ENCODE measurements at regions not wholly inside any gene's neighbourhood (a gene's known extent, or its start where the extent isn't known, plus 50 kb on each side); places are given as distances from the start of the nearest gene placed in this dataset.
"Not testable (repeated sequence)": the region's sequence is repeated elsewhere in the genome, so short reads cannot be mapped to it uniquely, and the experiment has no call there.

DNA sequence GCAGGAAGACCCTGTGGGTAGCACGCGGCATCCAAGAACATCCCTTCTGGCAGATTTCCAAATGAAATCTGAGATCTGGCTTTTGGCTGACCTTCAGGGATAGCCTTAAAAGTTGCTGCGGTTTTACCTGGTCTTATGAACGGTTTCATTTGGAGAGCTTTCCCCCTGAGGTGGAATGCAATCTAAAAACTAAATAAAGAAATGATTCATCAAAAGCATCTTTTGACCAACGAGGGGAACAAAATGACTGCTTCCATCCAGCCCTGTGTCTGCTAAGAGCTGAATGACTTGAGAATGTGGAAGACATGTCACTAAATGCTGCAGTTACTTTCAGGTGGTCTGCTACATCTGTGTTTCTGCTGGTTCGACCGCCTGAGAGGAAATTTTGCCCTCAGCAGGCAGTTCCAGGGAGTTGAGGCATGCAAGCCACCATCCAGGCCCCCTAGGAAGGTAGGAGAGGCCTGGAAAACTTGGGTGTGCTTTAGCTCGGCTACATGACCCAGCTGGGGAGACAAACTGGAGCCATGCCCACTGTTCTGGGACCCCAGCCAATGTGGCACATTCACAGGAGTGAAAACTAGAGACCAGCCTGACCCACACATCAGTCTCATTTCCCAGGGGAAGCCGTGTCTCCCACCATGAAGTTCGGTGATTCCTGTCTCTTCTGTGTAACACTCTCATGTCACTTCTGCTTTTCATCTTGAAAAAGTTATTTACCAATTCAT, 175.1 kb upstream of the KL start:
- WGBS, 5 donors, result 51 to 69% (median 64%) methylated on average over 10 of the region's 10 CpGs

DNA sequence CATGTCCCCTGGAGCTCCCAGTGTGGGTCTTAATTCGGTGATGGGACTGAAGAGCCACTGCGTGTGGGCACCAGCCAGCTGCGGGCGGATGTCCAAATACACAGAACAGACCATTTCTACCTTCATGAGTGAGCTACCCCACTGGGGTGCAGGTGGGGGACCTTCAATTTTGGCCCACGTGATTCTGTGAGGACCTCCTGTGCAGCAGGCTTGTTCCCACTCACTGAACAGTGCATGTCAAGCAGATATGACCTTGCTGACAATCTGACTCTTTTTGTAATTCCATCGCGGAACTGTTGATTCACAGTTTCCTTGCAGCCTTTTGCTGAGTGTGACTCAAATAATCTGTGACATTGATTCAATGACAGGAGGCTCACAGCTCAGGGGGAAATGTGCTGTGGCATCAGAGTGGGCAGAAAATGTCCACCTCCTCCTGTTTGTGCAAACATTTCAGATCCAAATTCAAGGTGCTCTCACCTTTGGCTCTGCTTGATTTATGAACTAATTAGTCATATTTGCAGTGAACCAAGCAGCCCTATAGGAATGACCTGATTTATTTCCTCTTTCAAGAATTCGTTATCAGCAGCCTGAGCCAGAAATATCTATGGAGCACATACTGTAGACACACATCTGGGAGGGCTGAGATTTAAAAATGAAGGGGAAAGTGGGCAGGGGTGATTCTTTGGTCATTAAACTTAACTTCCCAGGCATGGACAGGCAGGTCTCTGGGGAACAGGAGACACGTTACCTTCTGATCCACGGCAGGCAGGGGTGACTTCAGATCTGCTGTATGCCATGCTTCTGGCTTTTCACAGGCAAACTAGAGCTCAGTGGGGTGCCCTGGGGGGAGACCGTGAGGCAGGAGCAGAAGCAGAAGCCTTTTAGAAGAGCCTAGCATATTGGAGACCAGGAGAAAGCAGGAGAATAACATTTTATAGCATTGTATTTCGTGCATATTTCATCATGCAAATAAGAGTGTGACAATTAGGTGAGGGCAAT, 170.0 kb upstream of the KL start:
- peaks cover 0 to 4% (median 0%) of the 10 kb centered on the region in 4 donors for H3K4me1 ChIP-seq
- WGBS, 5 donors, result 56 to 71% (median 65%) methylated on average over 12 of the region's 12 CpGs

More for the DNA sequence above, 175.1 kb upstream of the KL start:
- TF ChIP-seq POLR2AphosphoS5 (IDR thresholded peaks at IDR 0.05), result no peak
- TF ChIP-seq, protein P1, sequence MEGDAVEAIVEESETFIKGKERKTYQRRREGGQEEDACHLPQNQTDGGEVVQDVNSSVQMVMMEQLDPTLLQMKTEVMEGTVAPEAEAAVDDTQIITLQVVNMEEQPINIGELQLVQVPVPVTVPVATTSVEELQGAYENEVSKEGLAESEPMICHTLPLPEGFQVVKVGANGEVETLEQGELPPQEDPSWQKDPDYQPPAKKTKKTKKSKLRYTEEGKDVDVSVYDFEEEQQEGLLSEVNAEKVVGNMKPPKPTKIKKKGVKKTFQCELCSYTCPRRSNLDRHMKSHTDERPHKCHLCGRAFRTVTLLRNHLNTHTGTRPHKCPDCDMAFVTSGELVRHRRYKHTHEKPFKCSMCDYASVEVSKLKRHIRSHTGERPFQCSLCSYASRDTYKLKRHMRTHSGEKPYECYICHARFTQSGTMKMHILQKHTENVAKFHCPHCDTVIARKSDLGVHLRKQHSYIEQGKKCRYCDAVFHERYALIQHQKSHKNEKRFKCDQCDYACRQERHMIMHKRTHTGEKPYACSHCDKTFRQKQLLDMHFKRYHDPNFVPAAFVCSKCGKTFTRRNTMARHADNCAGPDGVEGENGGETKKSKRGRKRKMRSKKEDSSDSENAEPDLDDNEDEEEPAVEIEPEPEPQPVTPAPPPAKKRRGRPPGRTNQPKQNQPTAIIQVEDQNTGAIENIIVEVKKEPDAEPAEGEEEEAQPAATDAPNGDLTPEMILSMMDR (IDR thresholded peaks at IDR 0.05), result no peak
- no peaks in the 10 kb centered on the region for H3K36me3 ChIP-seq
- H3K4me1 ChIP-seq, result peaks cover 10 to 13% (median 11%) of the 10 kb centered on the region in 4 donors
- intact Hi-C loops (cut with DNase I; ENCODE audit: low total_unique reads), result no loop called here
- peak in 1 of 2 donors; percentile 30 for DNase-seq
- H3K4me3 ChIP-seq, result no peak overlapping the region
- no peaks in the 10 kb centered on the region for H3K27me3 ChIP-seq
- H3K27ac ChIP-seq, result no peak overlapping the region
- no peaks in the 10 kb centered on the region for H3K9me3 ChIP-seq

DNA sequence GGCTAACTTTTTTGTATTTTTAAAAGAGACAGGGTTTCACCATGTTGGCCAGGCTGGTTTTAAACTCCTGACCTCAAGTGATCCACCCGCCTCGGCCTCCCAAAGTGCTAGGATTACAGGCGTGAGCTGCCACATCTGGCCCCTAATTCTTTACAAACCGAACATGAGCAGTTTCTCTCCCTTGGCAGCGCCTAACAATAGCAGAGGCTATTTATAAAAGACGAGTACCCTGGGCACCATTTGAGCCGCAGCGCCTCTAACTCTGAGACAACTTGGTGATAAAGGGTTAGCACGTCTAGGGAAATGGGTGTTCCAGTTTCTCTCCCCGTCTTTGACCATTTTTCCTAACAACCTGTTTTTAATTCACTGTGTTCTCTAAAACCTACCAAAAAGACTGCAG, 168.2 kb upstream of the KL start:
- H3K36me3 ChIP-seq; H3K4me1 ChIP-seq; DNase-seq; H3K27me3 ChIP-seq; intact Hi-C loops (cut with DNase I; ENCODE audit: low total_unique reads); H3K9me3 ChIP-seq; H3K4me3 ChIP-seq: not testable (repeated sequence)
- peak overlapping the region in 1 of 5 donors; percentile 18 for H3K27ac ChIP-seq
- WGBS, 5 donors, result 75 to 82% (median 80%) methylated on average over 10 of the region's 10 CpGs

More for the DNA sequence above, 170.0 kb upstream of the KL start:
- intact Hi-C loops (cut with DNase I; ENCODE audit: low total_unique reads), result no loop called here
- Histone ChIP-seq H3K27ac (no peak overlapping the region), H3K4me3 (no peak overlapping the region), H3K27me3 (no peaks in the 10 kb centered on the region), H3K36me3 (no peaks in the 10 kb centered on the region), H3K9me3 (no peaks in the 10 kb centered on the region)
- no peak for DNase-seq
- TF ChIP-seq EP300 (IDR thresholded peaks at IDR 0.05) (no peak), POLR2A (IDR thresholded peaks at IDR 0.05) (no peak), POLR2AphosphoS5 (IDR thresholded peaks at IDR 0.05) (no peak)
- TF ChIP-seq, protein P1 (IDR thresholded peaks at IDR 0.05), result no peak

DNA sequence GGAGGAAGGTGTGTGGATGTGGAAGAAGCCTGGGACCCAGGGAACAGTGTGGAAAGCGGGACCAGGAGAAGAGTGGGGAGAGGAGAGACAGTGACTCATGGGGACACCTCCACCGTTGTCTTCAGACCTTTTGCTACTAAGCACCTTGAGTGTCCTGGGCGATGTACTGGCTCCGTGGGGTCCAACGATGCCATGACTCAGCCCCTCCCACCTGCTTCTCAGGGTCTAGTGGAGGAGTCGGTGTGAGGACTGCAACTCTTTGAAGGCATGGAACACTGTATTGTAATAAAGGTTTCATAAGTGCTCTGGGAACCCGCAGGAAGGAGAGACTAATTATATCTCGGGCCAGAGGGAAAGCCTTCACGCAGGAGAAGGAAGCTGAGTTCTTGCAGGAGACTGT, 166.9 kb upstream of the KL start:
- intact Hi-C loops (cut with DNase I; ENCODE audit: low total_unique reads), result no loop called here

More for the DNA sequence above, 166.9 kb upstream of the KL start:
- H3K36me3 ChIP-seq, result no peaks in the 10 kb centered on the region
- TF ChIP-seq EP300 (IDR thresholded peaks at IDR 0.05) (no peak), POLR2A (IDR thresholded peaks at IDR 0.05) (no peak), POLR2AphosphoS5 (IDR thresholded peaks at IDR 0.05) (no peak)
- TF ChIP-seq, protein P1 (IDR thresholded peaks at IDR 0.05), result no peak
- 80 to 91% (median 84%) methylated on average over 9 of the region's 9 CpGs for WGBS, 5 donors
- H3K9me3 ChIP-seq, result no peaks in the 10 kb centered on the region
- H3K27me3 ChIP-seq, result no peaks in the 10 kb centered on the region
- no peak overlapping the region for H3K4me3 ChIP-seq
- DNase-seq, result no peak
- no peak overlapping the region for H3K27ac ChIP-seq
- H3K4me1 ChIP-seq, result peaks cover 0 to 6% (median 0%) of the 10 kb centered on the region in 4 donors
